ENCODE measurements at regions not wholly inside any gene's neighbourhood (a gene's known extent, or its start where the extent isn't known, plus 50 kb on each side); places are given as distances from the start of the nearest gene placed in this dataset.

GRCh38 chr1:181326348-181326747 is 157.0 kb upstream of the CACNA1E start:
- DNase-seq (ENCODE audit: low read depth in 3 of 3) = no peak

DNA sequence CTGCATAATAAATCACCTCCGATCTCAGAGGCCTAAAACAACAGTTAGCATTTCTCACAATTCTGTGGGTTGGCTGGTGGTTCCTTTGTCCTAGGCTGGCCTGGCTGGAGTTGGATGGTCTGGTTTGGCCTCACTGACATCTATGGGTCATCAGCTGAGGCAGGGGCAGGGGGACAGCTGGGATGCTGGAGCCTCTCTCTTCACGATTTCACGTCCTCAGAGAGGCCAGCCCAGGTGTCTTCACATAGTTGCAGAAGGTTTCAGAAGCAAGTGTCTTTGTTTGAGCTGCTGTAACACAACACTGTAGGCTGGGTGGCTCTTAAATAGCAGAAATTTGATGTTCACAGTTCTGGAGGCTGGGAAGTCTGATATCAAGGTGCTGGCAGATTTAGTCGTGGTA is 155.5 kb upstream of the CACNA1E start:
- no peak for DNase-seq (ENCODE audit: low read depth in 3 of 3)

DNA sequence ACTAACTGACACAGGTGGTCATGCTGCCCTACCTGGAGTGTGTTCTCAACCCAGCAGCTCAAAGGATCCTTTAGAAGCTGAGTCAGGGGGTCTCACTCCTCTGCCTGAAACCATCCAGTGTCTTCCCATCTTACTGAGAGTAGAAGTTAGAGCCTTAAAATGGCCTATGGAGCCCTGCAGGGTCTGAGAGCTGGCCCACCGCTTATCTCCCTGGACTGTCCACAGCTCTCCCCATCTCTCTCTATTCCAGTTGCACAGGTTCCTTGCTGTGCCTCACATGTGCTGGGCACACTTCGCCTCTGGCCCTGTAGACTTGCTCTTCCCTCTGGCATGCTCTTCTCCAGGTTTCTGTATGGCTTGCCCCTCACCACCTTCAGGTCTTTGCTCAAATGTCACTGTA is 148.6 kb upstream of the CACNA1E start:
- DNase-seq (ENCODE audit: low read depth in 3 of 3) = no peak

GRCh38 chr1:181335631-181336030 is 147.7 kb upstream of the CACNA1E start:
- DNase-seq (ENCODE audit: low read depth in 3 of 3) = no peak

GRCh38 chr1:181341026-181341632 is 142.2 kb upstream of the CACNA1E start:
- DNase-seq (ENCODE audit: low read depth in 3 of 3) = no peak

GRCh38 chr1:181344091-181344490 is 139.2 kb upstream of the CACNA1E start:
- DNase-seq (ENCODE audit: low read depth in 3 of 3) = no peak

DNA sequence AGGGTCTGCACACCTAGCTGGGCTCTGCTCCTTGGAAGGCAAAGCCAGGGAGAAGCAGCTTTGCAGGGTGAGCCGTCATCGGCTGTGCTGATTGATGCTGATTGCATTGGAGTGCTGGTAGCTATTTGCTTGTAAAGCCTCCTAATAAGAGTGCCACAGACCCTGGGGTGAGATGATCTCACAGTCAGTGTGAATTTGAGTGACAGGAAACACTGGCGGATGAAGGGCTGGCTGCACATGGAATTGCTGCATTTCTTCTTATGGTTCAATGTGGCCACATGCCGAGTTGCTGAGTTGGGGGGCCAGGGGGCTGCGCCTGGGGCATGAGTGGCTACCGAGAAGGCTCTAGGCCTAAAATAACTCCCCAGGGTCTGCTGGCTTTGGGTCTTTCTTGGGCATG is 138.2 kb upstream of the CACNA1E start:
- no peak for DNase-seq (ENCODE audit: low read depth in 3 of 3)

DNA sequence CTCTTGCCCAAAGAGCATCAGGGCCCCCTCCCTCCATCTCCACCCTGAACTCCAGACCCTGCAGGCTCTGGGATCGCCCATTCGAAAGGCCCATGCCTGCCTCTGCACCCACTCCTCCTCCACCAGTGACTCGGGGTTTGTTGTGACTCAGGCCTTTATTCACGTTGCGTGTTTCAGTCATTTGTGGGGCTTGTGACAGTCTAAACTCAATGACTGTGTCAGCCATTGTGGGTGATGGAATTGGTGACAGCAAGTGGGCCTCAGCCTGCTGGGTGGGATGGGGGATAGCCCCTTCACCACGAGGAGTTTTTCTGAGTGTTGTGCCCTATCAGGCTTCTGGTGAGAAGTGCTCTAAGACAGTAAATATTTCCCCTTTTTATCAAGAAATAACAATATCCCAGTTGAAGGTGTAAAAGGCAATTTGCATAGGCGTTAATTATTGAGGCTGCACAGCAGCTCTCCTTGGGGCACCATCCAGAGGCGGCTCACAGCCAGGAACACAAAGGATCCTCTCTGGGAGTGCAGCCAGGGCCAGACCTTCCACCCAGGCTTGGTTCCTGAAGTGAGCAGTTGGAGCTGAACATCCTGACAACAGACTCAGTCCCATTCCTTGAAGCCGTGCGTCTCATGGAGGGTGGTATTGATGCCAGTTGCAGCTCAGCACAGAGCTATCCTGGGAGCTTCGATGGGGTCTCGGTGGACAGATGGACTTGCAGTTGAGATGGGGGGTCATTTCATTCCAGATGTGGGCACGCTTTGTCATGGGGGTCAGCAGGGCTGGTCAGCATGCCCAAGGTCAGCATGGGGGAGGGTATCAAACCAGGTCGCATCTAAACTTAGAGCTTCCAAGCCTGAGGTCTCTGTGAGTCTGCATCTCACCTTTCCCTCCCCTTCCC is 135.6 kb upstream of the CACNA1E start:
- no peak for DNase-seq (ENCODE audit: low read depth in 3 of 3)

- DNase-seq (ENCODE audit: low read depth in 3 of 3) = no peak
Observed at GRCh38 chr1:181349512-181349911, 133.8 kb upstream of the CACNA1E start.

GRCh38 chr1:181350131-181350530 is 133.2 kb upstream of the CACNA1E start:
- no peak for DNase-seq (ENCODE audit: low read depth in 3 of 3)

GRCh38 chr1:181351740-181352139 is 131.6 kb upstream of the CACNA1E start:
- no peak for DNase-seq (ENCODE audit: low read depth in 3 of 3)

- DNase-seq (ENCODE audit: low read depth in 3 of 3) = no peak
Observed at GRCh38 chr1:181352695-181353094, 130.6 kb upstream of the CACNA1E start.

GRCh38 chr1:181353526-181353925 is 129.8 kb upstream of the CACNA1E start:
- no peak for DNase-seq (ENCODE audit: low read depth in 3 of 3)

GRCh38 chr1:181354865-181355264 is 128.5 kb upstream of the CACNA1E start:
- DNase-seq (ENCODE audit: low read depth in 3 of 3) = no peak

- DNase-seq (ENCODE audit: low read depth in 3 of 3) = no peak
Observed at GRCh38 chr1:181356505-181357340, 126.6 kb upstream of the CACNA1E start.

DNA sequence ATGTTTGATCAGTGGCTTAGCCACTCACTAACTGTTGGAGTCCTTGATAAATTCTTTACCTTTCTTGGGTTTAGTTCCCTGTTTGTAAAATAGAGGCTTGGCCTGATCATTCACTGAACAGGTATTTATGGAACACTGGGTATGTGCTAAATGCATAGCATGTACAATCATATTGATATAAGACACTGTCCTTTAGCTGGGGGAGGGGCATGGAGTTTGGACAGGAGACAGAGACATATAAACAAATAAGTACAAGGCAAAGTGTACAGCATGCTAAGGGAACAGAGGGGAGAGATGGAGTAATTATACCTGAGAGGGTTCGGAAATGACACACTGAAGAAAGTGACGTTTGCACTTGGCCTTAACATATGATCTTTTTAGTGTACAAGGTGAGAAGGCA is 124.3 kb upstream of the CACNA1E start:
- no peak for DNase-seq (ENCODE audit: low read depth in 3 of 3)

DNA sequence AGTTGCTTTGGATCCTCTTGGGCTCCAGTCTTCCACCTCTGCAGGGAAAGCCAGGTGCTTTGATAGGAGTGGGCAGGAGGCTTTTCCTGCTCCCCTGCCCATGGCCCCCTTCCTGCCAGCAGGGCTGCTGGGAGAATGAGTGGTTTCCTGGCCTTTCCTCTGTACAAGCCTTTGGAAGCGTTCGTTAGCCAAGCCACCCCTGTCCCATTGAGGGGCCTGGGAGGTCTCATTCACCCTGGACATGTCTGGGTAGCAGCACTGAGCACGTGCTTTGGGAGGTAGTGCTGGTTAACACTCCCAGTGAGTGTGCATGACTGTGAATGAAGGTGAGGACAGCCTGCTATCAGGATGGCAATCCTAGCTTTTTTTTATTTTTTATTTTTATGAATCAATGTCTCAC is 118.5 kb upstream of the CACNA1E start:
- no peak for DNase-seq (ENCODE audit: low read depth in 3 of 3)

DNA sequence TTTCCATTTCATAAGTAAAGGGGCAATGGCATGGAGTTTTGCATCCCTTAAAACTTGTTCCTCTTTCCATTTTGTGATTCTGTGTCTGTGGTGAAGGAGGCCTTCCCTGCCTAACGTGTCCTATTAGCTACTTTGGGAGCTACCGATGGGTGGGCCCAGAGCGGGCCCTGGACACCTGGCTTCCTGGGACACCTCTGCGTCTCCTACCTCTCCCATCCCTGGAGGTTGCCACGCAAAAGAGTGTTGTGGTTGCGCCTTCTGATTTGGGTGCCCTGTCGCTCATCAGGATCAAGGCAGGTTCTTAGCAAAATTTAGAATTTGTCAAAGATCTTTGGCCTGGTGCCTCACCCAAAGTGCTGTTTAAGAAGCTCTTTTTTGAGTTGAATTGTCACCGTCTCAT is 116.4 kb upstream of the CACNA1E start:
- no peak for DNase-seq (ENCODE audit: low read depth in 3 of 3)

DNA sequence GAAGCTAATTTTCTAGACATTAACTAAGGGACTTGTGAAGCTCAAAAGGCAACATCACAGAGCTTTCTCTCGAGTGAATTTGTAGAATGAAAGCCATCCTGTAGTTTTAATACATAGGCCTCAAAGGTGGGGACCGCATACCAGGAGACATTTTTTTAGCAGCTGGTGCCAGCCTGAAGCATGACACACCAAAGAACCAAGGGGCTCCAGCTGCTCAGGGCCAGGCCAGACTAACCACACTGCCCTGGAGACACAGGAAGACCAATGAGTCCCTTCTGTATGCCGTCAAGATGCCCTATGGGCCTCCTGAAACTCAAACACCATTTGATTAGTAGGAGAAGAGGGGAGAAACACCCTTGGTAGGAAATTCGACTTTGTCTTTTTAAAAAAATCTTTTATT is 113.9 kb upstream of the CACNA1E start:
- no peak for DNase-seq (ENCODE audit: low read depth in 3 of 3)

GRCh38 chr1:181383695-181384094 is 99.6 kb upstream of the CACNA1E start:
- DNase-seq (ENCODE audit: low read depth in 3 of 3) = no peak

- no peak for DNase-seq (ENCODE audit: low read depth in 3 of 3)
Observed at GRCh38 chr1:181386340-181386739, 97.0 kb upstream of the CACNA1E start.

DNA sequence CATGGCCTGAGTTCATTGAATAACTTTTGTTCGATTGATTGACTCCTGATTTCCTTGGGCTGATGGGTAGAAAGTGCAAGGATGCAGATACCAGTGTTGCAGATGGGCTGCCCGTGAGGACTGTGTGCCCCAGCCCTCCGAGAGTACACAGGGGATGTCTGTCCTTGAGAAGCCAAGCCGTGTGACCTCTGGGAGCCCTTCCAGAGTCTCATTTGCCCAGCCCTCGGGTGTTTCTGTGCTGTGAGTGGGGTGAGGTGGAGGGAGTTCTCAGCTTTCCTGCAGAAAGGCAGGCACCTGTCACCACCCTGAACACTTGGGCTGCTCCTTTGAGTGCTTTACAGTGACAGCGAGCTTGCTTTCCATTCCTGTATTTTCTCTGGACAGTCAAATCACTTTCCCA is 96.4 kb upstream of the CACNA1E start:
- DNase-seq (ENCODE audit: low read depth in 3 of 3) = no peak

DNA sequence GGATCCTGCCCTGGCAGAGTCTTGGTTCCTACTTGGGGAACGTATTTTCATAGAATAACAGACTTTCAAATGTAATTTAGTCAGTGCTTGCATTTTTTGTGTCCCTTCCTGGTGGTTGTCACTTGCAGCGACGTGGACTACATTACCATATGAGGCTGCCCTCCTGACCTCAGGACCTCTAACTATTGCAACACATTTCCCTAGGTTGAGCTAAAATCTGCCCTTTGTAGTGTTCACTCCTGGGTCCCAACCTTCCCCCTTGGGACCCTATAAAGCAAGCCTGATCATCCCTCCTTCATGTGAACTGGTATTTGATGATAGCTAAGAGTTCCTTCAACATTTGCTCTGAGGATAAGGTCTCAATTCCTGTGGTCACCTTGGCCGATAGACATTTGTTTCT is 95.6 kb upstream of the CACNA1E start:
- DNase-seq (ENCODE audit: low read depth in 3 of 3) = no peak
